NCI-H524 treated with DMSO at 0.1 percent for 48 hours (cell line): ENCODE measurements at regions not wholly inside any gene's neighbourhood (a gene's known extent, or its start where the extent isn't known, plus 50 kb on each side); places are given as distances from the start of the nearest gene placed in this dataset.
A peak's percentile ranks its signal among the peaks of the same experiment; 100 is the strongest.
"Not testable (repeated sequence)": the region's sequence is repeated elsewhere in the genome, so short reads cannot be mapped to it uniquely, and the experiment has no call there.

Experiments used
- DNase-seq: peaks from one replicate; lab custom pipeline; 2025; lab: John Stamatoyannopoulos, UW

DNA sequence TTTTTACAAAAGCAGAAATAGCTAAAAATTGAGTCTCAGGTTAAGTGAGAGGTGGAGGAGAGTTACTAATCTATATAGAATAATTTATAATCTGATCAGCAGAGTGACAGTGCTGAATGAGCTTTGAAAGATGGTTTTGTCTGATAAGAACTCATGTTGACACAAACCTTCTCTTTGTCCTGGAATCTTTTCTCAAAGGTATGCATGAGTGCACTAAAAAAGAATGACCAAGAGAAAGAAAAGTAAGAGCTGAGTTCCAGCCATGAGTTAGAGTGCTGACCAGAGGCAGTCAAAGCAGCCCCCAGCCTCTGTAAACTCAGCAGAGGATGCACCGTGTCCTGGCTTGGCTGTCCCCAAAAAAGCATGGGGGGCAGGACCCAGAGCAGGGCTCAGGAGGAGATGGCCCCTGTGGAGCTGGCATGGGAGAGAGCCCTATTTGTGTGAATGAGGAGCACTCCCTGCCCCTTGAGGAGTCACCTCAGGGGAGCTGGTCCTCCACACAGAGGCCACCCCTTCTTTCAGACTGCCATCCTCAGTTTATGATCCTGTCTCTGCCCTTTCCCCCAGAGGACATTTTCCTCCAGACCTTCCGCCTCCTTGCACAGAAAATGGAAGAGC is 129.8 kb downstream of the SEC23A start:
- no peak for DNase-seq

- DNase-seq: no peak
Observed at GRCh38 chr14:38972511-38972910, 130.5 kb downstream of the SEC23A start.

DNA sequence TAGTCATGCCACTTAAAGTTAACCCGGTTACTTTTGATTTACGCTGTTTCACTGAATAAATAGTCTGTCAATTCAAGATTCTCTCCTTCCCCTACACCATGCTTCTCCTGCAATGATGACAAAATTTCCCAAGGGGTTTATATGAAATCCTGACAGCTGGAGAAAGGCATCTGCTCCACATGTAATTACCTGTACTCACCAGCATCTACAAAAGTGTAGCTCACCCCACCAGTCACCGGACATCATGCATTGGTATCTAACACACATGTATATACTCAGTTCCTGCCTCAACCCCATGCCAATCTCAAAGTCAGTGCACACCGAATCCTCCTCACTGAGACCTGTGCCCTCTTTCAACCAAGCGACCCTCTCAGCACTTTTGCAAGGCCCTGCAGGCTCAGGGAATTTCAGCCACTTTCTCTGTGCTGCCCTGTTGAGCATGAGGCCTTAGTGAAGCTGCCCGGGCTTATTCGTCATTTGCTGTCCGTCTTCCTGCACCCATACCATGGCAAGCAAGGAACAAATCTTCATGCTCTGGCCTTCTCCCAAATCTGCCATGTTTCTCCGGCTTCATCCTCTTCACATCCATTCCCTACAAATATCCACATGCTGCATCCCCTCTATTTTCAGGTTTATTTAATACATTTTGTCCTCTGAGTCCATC is 131.6 kb downstream of the SEC23A start:
- DNase-seq: peak; percentile 54

GRCh38 chr14:38964630-38965029 is 138.4 kb downstream of the SEC23A start:
- DNase-seq: no peak

- no peak for DNase-seq
Observed at GRCh38 chr14:38960946-38961531, 142.0 kb downstream of the SEC23A start.

- DNase-seq: no peak
Observed at GRCh38 chr14:38959021-38959420, 144.0 kb downstream of the SEC23A start.

DNA sequence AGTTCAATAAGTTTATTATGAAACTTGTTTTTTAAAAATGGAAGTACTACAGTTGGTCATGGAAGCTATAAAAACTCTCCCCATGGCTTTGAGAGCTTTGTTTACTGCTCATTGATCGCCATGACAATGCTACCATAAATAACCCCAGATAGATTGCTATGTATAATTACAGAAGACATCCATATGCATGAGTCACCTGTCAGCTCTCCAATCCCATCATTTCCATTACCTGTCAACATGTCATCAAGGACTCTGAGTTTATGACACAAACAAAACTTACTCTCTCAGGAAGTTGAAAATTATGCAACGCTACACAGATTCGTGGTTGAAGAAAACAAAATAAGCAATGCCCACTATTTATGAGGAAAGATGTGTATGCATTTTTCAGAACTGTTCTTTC is 144.4 kb downstream of the SEC23A start:
- DNase-seq: no peak

DNA sequence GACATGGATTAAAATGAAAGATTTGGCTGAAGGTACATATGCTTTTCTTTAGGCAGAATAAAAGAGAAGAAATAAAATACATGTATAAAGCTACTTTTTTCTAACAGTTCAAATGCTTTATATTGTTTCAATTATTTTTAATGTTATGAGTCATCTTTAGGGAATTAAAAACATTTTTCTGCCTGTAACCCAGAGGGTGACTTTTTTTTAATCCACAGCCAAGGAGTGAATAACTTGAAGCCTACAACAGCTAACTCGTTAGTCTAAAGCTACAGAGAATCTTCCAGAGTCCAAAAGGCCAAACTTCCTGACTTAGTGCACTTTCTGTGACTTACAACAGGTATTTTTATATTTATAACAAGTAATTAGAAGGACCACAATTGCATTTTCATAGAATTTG is 151.6 kb downstream of the SEC23A start:
- no peak for DNase-seq

DNA sequence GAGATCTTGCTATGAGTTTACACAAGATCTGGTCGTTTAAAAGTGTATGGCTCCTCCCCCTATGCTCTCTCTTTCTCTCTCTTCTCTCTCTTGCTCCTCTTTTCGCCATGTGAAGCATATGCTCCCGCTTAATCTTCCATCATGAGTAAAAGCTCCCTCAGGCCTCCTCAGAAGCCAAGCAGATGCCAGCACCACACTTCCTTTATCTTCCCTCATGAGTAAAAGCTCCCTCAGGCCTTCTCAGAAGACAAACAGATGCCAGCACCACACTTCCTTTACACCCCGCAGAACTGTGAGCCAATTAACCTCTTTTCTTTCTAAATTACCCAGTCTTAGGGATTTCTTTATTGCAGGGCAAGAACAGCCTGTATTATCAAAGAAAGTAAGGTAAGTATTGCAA is 152.4 kb downstream of the SEC23A start:
- DNase-seq: no peak

DNA sequence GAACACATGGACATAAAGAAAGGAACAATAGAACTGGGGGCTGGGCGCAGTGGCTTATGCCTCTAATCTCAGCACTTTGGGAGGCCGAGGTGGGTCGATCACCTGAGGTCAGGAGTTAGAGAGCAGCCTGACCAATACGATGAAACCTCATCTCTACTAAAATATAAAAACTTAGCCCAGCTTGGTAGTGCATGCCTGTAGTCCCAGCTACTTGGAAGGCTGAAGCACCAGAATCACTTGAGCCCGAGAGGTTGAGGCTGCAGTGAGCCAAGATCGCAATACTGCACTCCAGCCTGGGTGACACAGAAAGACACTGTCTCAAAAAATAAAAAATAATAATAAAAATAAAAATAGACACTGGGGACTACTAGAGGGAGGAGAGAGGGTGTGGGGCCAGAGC is 154.5 kb downstream of the SEC23A start:
- DNase-seq: no peak

DNA sequence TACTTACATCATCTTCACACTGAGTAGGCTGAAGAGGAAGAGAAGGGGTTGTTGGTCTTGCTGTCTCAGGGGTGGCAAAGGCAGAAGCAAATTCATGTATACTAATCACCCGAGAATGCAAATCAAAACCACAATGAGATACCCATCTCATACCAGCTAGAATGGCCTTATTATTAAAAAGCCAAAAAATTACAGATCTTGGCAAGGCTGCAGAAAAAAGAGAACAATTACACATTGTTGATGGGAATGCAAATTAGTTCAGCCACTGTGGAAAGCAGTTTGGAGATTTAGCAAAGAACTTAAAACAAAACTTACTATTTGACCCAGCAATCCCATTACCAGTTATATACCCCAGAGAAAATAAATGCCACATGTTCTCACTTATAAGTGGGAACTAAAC is 154.9 kb downstream of the SEC23A start:
- no peak for DNase-seq

GRCh38 chr14:38947343-38947742 is 155.7 kb downstream of the SEC23A start:
- no peak for DNase-seq

DNA sequence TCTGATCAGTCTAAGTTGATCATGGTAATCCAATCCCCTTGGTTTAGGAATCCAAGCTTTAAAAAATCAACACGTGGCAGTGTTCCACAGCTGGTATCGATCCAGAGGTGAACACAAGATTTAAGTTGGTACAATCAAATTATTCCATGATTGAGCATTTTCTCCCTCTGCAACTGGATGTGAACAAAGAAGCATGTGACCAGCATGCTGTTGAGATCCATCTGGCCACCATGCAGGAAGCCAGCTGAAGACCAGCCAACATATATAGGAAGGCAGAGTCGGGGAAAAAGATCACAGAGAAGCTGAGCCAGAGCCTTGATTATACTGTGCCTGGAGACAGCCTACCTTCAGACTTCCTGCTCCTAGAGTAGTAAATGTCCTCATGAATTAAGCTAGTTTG is 158.3 kb downstream of the SEC23A start:
- no peak for DNase-seq

DNA sequence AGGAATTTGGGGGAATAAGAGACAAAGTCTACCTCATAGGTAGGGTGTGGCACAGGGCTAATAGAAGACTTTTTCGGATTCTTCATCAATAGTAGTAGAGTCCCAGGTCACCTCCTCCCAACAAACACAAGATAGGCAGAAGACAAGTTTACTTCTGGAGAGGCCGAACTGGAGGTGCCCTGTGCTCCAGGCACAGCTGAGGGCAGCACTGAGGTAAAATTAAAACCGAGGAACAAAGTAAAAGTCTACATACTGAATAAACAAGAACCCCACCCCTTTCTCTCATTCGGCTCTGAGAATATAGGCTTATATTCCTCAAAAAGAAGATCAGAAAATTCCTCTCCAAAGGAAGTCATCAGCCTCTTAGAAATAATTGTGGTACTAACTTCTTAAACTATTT is 161.5 kb downstream of the SEC23A start:
- DNase-seq: no peak

DNA sequence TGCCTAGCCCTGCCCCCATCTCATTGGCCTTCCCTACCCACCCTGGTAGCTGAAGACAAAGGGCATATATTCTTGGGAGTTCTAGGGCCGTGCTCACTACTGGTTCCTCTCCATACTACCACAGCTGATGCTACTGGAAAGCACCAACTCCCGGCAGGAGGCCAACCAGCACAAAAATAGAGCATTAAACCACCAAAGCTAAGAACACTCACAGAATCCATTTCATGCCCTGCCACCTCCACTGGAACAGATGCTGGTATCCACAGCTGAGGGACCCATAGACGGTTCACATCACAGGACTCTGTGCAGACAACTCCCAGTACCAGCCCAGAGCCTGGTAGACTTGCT is 170.4 kb downstream of the SEC23A start:
- not testable (repeated sequence) for DNase-seq

DNA sequence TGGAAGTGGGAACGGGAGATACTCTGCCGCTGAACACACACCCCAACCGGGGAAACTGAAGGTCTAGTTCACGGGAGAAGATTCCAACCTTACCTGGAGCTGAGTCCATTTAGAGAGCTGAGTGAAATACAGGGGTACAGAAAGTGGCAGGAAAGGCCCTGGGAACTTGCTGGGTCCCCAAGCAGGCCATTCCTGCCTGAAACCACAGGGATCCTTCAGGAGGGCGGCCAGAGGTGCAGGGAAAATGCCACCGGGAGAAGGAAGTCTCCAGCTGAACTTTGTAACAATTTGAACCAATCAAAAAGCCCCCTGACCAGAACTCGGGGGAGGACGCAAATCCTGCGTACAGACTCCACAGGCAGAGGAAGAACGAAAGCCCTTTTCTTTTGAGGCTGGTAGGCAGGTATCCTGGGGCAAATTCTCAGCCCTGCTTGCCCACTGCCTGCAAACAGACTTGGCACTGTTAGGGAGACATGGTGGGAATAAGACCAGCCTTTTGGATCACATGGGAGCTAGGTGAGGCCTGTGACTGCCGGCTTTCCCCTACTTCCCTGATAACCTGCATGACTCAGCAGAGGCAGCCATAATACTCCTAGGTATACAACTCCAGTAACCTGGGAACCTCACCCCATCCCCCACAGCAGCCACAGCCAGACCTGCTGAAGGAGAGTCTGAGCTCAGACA is 170.9 kb downstream of the SEC23A start:
- no peak for DNase-seq

DNA sequence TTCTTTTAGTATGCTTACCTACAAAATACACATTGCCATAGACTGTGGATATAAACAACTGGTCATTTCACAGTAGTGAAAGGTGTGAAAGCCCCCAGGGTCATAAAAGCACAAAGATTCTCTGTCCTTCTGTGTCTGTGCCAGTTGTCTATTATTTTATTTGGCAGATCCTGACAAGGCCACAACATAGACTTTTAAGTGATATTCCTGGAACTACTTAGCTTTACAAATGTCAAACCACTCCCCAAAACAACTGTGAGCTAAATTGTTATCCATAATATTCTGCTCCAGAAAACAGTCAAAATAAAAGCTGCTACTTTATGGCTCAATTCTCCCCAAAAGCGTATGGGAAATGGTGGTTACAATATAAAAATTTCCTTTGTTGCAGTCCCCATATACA is 172.1 kb downstream of the SEC23A start:
- no peak for DNase-seq

- no peak for DNase-seq
Observed at GRCh38 chr14:38930022-38930421, 173.0 kb downstream of the SEC23A start.

DNA sequence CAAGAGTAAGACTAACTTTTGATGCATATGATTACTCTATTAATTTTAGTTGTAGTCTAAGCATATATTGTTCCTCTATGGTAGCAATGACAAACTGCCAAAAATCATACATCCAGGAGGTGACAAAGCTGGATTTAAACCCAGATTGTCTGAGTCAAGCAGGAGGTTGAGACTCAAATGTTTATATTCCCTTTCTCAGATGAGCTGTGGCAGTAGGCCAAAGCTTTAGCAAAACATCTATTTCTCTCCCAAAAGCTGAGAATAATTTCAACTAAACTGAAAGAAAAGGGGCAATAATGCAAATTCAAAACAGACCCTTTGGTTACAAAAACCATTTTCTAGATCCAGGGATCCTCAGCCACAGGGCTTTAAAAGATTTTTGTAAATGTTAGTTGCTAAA is 173.6 kb downstream of the SEC23A start:
- DNase-seq: no peak

DNA sequence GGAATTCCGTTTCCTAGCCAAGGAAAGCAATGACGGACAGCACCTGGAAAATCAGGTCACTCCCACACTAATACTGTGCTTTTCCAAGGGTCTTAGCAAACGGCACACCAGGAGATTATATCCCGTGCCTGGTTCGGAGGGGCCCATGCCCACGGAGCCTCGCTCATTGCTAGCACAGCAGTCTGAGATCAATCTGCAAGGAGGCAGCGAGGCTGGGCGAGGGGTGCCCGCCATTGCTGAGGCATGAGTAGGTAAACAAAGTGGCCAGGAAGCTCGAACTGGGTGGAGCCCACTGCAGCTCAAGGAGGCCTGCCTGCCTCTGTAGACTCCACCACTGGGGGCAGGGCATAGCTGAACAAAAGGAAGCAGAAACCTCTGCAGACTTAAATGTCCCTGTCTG is 181.1 kb downstream of the SEC23A start:
- not testable (repeated sequence) for DNase-seq

DNA sequence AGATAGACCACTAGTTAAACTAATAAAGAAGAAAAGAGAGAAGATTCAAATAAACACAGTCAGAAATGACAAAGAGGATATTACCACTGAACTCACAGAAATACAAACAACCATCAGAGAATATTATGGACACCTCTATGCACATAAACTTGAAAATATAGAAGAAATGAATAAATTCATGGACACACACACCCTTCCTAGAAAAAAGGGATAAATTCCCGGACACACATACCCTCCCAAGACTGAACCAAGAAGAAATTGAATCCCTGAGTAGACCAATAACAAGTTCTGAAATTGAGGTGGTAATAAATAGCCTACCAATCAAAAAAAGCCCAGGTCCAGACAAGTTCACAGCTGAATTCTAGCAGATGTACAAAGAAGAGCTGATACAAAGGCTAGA is 187.9 kb downstream of the SEC23A start:
- DNase-seq: no peak

DNA sequence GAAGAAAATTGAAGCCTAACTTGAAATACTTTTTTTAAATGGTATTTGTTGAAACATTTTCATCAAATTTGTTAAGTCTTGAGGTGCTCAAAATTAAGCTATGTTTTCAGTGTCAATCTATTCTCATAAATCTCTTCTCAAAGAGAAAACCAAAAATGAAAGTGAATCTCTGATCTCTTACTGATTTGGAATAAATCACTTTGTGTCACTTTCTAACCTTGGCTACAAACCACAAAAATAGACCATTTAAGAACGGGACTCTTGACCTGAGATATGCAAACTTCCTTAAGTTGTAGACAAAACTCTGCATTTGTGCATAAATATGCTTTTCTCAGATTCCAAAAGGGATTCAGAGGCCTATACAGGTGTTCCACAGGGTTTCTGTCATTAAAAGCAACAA is 192.9 kb downstream of the SEC23A start:
- no peak for DNase-seq

DNA sequence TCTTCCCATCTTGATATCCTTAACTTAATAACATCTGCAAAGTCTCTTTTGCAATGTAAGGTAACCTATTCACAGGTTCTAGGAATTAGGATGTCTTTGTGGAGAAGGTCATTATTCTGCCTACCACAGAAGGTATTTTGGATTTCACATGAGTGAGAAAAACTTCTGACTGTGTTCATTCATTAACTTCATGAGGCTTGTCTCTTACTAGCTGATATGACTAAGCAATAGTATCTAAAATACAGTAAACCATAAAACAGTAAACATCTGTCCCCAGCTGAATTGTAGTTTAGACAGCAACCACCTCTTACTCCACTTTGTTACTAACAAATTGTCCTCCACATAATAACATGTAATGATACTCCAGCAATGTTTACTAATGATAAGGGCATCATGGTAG is 198.1 kb downstream of the SEC23A start:
- DNase-seq: no peak
